Activated B cell treated with CpG ODN at 0.5 μM for 24 hours (primary cell): ENCODE measurements at regions not wholly inside any gene's neighbourhood (a gene's known extent, or its start where the extent isn't known, plus 50 kb on each side); places are given as distances from the start of the nearest gene placed in this dataset.

Source experiments
- ATAC-seq: fragments of 200-7000 bp; cut with Tn5 transposase; one replicate; pipeline ENCODE4 v1.10.0; 2021; ENCODE audit warnings: low read depth, mild to moderate bottlenecking, moderate library complexity
- CTCF ChIA-PET: fragments of 350-600 bp; sonication (Branson Sonifier 250); formaldehyde crosslinking; loops from one replicate; lab custom pipeline; 2021; ENCODE audit warnings: antibody characterized with exemption; lab: Charles Lee
- POLR2A ChIA-PET: fragments of 350-600 bp; sonication (Branson Sonifier 250); formaldehyde crosslinking; loops from one replicate; lab custom pipeline; 2021; ENCODE audit warnings: antibody characterized with exemption; lab: Charles Lee
- DNase-seq: peaks from one replicate; pipeline ENCODE4 v3.0.0; 2022
- H3K27ac Mint-ChIP-seq: one replicate; pipeline ENCODE4 v1.8.0; 2020; ENCODE audit warnings: mixed read lengths
- H3K27me3 Mint-ChIP-seq: one replicate; pipeline ENCODE4 v1.8.0; 2021; ENCODE audit warnings: mixed read lengths
- H3K36me3 Mint-ChIP-seq: one replicate; pipeline ENCODE4 v1.8.0; 2021; ENCODE audit warnings: low read depth, mixed read lengths
- H3K4me1 Mint-ChIP-seq: one replicate; pipeline ENCODE4 v1.8.0; 2021; ENCODE audit warnings: mixed read lengths
- H3K4me3 Mint-ChIP-seq: one replicate; pipeline ENCODE4 v1.8.0; 2020; ENCODE audit warnings: mild to moderate bottlenecking, mixed read lengths
- H3K9me3 Mint-ChIP-seq: one replicate; pipeline ENCODE4 v1.8.0; 2020; ENCODE audit warnings: mixed read lengths
- intact Hi-C: fragments of 100-400 bp; cut with micrococcal nuclease; formaldehyde crosslinking; loops from one replicate; pipeline ENCODE4 v1.15.1; 2024
- TF ChIP-seq, protein P1 (sequence below): fragments of 200-600 bp; IDR thresholded peaks from one replicate; pipeline ENCODE4 v1.8.0; 2022; ENCODE audit warnings: antibody characterized with exemption, mild to moderate bottlenecking

DNA sequence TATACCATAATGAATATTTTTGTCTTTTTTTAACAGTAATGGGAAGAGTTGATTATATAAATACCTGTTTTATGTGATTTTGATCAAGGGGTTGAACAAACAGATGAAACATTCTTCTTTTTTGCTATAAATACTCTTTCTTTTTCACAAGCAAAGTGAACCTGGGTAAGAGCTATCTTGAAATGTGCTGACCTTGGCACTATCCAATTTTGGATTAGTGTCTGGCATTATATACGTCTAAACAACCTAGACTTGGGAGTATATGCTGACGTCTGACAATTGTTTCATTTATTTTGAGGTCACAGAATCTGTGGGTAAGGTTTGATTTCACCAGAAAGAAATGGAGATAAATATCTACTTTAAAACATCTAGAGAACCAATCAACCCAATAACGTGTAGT, 716.0 kb upstream of the STXBP6 start:
- H3K27ac Mint-ChIP-seq = no peak overlapping the region
- ATAC-seq (no peak), DNase-seq (no peak)
- peaks cover 8% of the 10 kb centered on the region for H3K9me3 Mint-ChIP-seq
- H3K27me3 Mint-ChIP-seq = no peaks in the 10 kb centered on the region
- H3K4me1 Mint-ChIP-seq = no peaks in the 10 kb centered on the region
- ChIA-PET CTCF (no interaction called here), POLR2A (no interaction called here)
- intact Hi-C loops = no loop called here
- no peaks in the 10 kb centered on the region for H3K36me3 Mint-ChIP-seq
- TF ChIP-seq, protein P1, sequence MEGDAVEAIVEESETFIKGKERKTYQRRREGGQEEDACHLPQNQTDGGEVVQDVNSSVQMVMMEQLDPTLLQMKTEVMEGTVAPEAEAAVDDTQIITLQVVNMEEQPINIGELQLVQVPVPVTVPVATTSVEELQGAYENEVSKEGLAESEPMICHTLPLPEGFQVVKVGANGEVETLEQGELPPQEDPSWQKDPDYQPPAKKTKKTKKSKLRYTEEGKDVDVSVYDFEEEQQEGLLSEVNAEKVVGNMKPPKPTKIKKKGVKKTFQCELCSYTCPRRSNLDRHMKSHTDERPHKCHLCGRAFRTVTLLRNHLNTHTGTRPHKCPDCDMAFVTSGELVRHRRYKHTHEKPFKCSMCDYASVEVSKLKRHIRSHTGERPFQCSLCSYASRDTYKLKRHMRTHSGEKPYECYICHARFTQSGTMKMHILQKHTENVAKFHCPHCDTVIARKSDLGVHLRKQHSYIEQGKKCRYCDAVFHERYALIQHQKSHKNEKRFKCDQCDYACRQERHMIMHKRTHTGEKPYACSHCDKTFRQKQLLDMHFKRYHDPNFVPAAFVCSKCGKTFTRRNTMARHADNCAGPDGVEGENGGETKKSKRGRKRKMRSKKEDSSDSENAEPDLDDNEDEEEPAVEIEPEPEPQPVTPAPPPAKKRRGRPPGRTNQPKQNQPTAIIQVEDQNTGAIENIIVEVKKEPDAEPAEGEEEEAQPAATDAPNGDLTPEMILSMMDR = no peak
- H3K4me3 Mint-ChIP-seq = no peak overlapping the region

DNA sequence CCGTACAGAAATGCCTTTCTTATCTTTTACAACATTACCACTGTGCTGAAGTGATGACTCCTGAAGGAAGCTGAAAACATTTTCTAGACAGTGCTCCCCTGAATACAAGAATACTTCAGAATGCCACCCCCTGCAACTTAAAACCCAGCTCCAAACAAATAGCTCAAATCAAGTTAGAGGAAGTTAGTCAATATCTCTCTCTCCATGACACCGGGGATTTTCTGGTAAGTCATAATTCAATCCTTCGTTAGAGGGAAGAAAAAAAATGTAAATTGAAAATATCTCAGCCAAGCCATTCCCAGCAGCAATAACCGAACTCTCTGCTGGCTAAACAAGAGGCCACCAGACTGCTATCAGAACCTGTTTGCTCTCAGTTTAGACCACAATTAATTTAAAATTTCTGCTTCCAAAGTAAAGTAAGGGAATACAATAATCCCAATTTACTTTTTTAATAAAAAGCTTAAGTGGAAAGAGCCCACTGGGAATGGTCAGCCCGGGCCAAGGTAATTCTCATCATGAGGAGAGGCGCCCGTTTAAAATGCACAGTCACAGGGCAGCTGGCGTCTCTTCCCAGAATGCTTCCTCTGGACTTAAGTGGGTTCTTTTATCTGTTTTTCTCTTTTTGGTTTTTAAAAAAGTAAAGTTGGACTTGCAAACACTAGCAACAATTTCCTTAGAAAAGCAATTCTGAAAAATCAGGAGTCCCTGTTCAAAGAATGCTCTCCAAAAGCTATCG, 710.1 kb upstream of the STXBP6 start:
- Mint-ChIP-seq H3K4me1 (no peaks in the 10 kb centered on the region), H3K4me3 (no peak overlapping the region), H3K27me3 (no peaks in the 10 kb centered on the region), H3K36me3 (no peaks in the 10 kb centered on the region), H3K9me3 (no peaks in the 10 kb centered on the region), H3K27ac (no peak overlapping the region)
- DNase-seq = no peak
- intact Hi-C loops = no loop called here
- ATAC-seq = no peak
- CTCF ChIA-PET = no interaction called here
- TF ChIP-seq, protein P1 = no peak
- POLR2A ChIA-PET = no interaction called here

DNA sequence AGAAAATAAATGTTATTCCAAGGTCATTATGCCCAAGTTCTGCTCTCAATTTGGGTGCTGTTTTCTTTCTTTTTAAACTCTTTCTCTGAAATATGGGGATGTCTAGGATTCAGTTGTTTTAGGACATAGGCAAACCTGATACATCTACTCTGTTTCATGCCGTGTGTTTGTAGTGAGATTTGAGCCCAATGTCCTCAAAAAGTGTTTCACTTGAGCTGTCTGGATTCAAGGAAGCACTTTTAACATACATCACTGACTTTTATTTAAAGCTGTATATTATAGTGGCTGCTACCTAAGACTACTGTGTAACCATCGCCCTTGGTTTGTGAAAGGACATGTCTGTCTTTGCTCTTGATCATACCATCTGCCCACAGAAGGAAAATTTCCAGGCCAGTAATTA, 709.3 kb upstream of the STXBP6 start:
- ATAC-seq = no peak
- TF ChIP-seq, protein P1 = no peak

DNA sequence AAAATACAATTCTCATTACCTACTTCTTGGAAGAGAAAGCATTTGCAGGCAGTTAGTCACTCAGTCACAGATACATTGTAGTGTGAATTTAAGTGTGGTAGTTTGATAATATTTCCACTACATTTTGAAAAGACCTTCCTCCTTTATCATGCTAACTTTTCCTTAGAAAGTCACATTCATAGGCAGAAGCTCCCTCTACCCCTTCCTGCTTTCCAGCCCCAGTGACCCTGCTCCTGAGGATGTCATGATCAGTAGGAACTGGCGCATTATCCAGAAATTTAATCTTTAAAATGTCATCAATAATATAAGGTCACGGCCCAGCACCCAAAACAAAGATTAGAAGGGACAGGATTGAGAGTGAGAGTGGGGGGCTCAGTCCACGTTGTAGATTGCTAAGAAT, 707.4 kb upstream of the STXBP6 start:
- TF ChIP-seq, protein P1 = no peak
- intact Hi-C loops = no loop called here
- ChIA-PET POLR2A (no interaction called here), CTCF (no interaction called here)
- H3K4me1 Mint-ChIP-seq = no peaks in the 10 kb centered on the region
- H3K4me3 Mint-ChIP-seq = no peak overlapping the region
- H3K27ac Mint-ChIP-seq = no peak overlapping the region
- DNase-seq (no peak), ATAC-seq (no peak)
- no peaks in the 10 kb centered on the region for H3K27me3 Mint-ChIP-seq
- no peaks in the 10 kb centered on the region for H3K9me3 Mint-ChIP-seq
- no peaks in the 10 kb centered on the region for H3K36me3 Mint-ChIP-seq

More for the DNA sequence above, 709.3 kb upstream of the STXBP6 start:
- Mint-ChIP-seq H3K27ac (no peak overlapping the region), H3K9me3 (no peaks in the 10 kb centered on the region), H3K36me3 (no peaks in the 10 kb centered on the region), H3K27me3 (no peaks in the 10 kb centered on the region), H3K4me3 (no peak overlapping the region), H3K4me1 (no peaks in the 10 kb centered on the region)
- CTCF ChIA-PET = no interaction called here
- intact Hi-C loops = no loop called here
- DNase-seq = no peak
- POLR2A ChIA-PET = no interaction called here

DNA sequence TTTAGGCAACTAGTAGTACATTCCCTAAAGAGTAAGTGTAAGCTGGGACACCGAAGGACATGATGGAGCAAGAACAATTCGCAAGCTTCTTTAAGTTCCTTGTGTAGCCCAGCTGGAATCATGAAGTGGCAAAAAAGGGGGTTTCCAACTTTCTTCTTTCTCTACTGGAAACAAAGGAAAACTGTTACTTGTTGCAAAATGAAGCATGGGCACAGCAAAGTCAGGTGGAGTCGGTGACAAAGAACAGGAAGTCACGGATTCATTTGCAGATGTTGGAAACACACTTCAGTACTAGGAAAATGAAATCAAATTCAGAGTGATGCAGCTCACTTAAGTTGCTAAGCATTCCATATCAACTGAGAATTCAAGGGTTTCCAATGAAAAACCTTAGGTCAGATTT, 706.9 kb upstream of the STXBP6 start:
- Mint-ChIP-seq H3K4me3 (no peak overlapping the region), H3K4me1 (no peaks in the 10 kb centered on the region), H3K36me3 (no peaks in the 10 kb centered on the region), H3K27ac (no peak overlapping the region), H3K27me3 (no peaks in the 10 kb centered on the region), H3K9me3 (no peaks in the 10 kb centered on the region)
- intact Hi-C loops = no loop called here
- ATAC-seq = no peak
- TF ChIP-seq, protein P1 = no peak
- ChIA-PET CTCF (no interaction called here), POLR2A (no interaction called here)
- DNase-seq = no peak
